NCI-H774 (cell line): ENCODE measurements at regions not wholly inside any gene's neighbourhood (a gene's known extent, or its start where the extent isn't known, plus 50 kb on each side); places are given as distances from the start of the nearest gene placed in this dataset.
"Not testable (repeated sequence)": the region's sequence is repeated elsewhere in the genome, so short reads cannot be mapped to it uniquely, and the experiment has no call there.

Experiments used
- DNase-seq: peaks from one replicate; lab custom pipeline; 2025; lab: John Stamatoyannopoulos, UW

GRCh38 chr7:96561892-96562291 is 147.8 kb downstream of the SEM1 start:
- DNase-seq: no peak

GRCh38 chr7:96558530-96558929 is 151.1 kb downstream of the SEM1 start:
- no peak for DNase-seq

- DNase-seq: no peak
Observed at GRCh38 chr7:96558093-96558492, 151.6 kb downstream of the SEM1 start.

GRCh38 chr7:96557598-96557997 is 152.0 kb downstream of the SEM1 start:
- not testable (repeated sequence) for DNase-seq

GRCh38 chr7:96548664-96549063 is 161.0 kb downstream of the SEM1 start:
- DNase-seq: peak; percentile 75

- peak; percentile 90 for DNase-seq
Observed at GRCh38 chr7:96547371-96547811, 162.3 kb downstream of the SEM1 start.

GRCh38 chr7:96546426-96546825 is 163.2 kb downstream of the SEM1 start:
- DNase-seq: no peak

- DNase-seq: no peak
Observed at GRCh38 chr7:96539471-96539870, 170.2 kb downstream of the SEM1 start.

- no peak for DNase-seq
Observed at GRCh38 chr7:96538632-96539031, 171.0 kb downstream of the SEM1 start.

GRCh38 chr7:96534221-96534620 is 175.4 kb downstream of the SEM1 start:
- no peak for DNase-seq

GRCh38 chr7:96532428-96532935 is 177.2 kb downstream of the SEM1 start:
- DNase-seq: no peak

- no peak for DNase-seq
Observed at GRCh38 chr7:96531331-96531730, 178.3 kb downstream of the SEM1 start.

GRCh38 chr7:96530786-96531185 is 178.9 kb downstream of the SEM1 start:
- DNase-seq: no peak

GRCh38 chr7:96527133-96527827 is 182.4 kb downstream of the SEM1 start:
- no peak for DNase-seq

GRCh38 chr7:96526496-96526895 is 183.2 kb downstream of the SEM1 start:
- no peak for DNase-seq

- no peak for DNase-seq
Observed at GRCh38 chr7:96521068-96521894, 188.4 kb downstream of the SEM1 start.

GRCh38 chr7:96508371-96508770 is 186.5 kb upstream of the SLC25A13 start:
- DNase-seq: no peak

GRCh38 chr7:96503597-96503996 is 181.7 kb upstream of the SLC25A13 start:
- DNase-seq: no peak

GRCh38 chr7:96501318-96501717 is 179.4 kb upstream of the SLC25A13 start:
- no peak for DNase-seq

- peak; percentile 76 for DNase-seq
Observed at GRCh38 chr7:96499532-96499931, 177.6 kb upstream of the SLC25A13 start.

GRCh38 chr7:96497567-96497966 is 175.7 kb upstream of the SLC25A13 start:
- no peak for DNase-seq

GRCh38 chr7:96495751-96496216 is 173.9 kb upstream of the SLC25A13 start:
- peak; percentile 74 for DNase-seq

- no peak for DNase-seq
Observed at GRCh38 chr7:96486681-96487080, 164.8 kb upstream of the SLC25A13 start.
